Spleen (tissue), 7 donors: ENCODE measurements at regions not wholly inside any gene's neighbourhood (a gene's known extent, or its start where the extent isn't known, plus 50 kb on each side); places are given as distances from the start of the nearest gene placed in this dataset.

Experiments
- CTCF ChIP-seq, 11 experiments: fragments of 200-600 bp in 7 of 11; fragments of 450-650 bp in 4 of 11; sonication (generic) in 4 of 11; IDR thresholded peaks in 8 of 11; conservative IDR thresholded peaks in 3 of 11; 1 replicate in 7 of 11; 2 replicates in 4 of 11; pipeline versions ENCODE4 v1.4.0 to v1.8.0; 2016 to 2021; ENCODE audit warnings: antibody characterized with exemption in 11 of 11, inconsistent platforms in 4 of 11, mild to moderate bottlenecking in 1 of 11
- POLR2A ChIP-seq, 3 donors: fragments of 450-650 bp; IDR thresholded peaks; one replicate each; pipeline ENCODE4 v1.5.1; 2017; ENCODE audit warnings: antibody characterized with exemption in 3 of 3, mild to moderate bottlenecking in 1 of 3
- POLR2AphosphoS5 ChIP-seq, 3 donors: sonication (generic); formaldehyde crosslinking; IDR thresholded peaks; one replicate each; pipeline ENCODE4 v1.5.1; 2017; ENCODE audit warnings: antibody characterized with exemption in 3 of 3
- donor health status: DM: no; HTN: no; CAD: no; lungs with moderate emphysema.
- donor health status: DM: no; HTN: no; CAD: no.
- donor health status: DM: no; HTN: no; CAD: no.

GRCh38 chr20:50389808-50390684 is 120.1 kb upstream of the PTPN1 start:
- no peak for TF ChIP-seq CTCF (IDR thresholded peaks at IDR 0.05 in 8 of 11, conservative IDR thresholded peaks at IDR 0.05 in 3 of 11)
- TF ChIP-seq POLR2A (IDR thresholded peaks at IDR 0.05), result no peak
- no peak for TF ChIP-seq POLR2AphosphoS5 (IDR thresholded peaks at IDR 0.05)
